Hematopoietic multipotent progenitor cell treated with erythropoietin and hydrocortisone succinate and interleukin-3 and kit ligand, for 17 days (in vitro differentiated cells): ENCODE measurements at regions not wholly inside any gene's neighbourhood (a gene's known extent, or its start where the extent isn't known, plus 50 kb on each side); places are given as distances from the start of the nearest gene placed in this dataset.

Experiments used
- DNase-seq: peaks from one replicate; pipeline ENCODE4 v3.0.0-alpha.2; 2015; ENCODE audit warnings: low spot score

GRCh38 chr3:59446775-59447465, 397.1 kb upstream of the CFAP20DC start:
- no peak for DNase-seq

DNA sequence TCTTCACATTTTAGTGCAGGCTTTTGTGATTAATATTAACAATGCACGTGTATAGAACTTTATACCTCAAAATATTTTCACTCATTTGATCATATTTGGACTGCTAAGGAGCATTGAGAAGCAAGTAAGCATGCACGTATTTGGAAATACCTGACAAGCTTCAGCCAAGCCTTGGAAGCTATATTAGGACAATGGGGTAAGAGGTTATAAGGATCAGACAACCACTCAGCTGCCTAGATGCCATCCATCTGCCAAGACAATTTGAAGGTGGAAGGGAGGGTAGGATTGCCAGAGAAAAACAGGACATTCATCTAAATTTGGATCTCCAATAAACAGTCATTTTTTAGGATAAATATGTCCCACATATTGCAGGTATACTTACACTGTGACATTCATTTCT, 394.9 kb upstream of the CFAP20DC start:
- no peak for DNase-seq

DNA sequence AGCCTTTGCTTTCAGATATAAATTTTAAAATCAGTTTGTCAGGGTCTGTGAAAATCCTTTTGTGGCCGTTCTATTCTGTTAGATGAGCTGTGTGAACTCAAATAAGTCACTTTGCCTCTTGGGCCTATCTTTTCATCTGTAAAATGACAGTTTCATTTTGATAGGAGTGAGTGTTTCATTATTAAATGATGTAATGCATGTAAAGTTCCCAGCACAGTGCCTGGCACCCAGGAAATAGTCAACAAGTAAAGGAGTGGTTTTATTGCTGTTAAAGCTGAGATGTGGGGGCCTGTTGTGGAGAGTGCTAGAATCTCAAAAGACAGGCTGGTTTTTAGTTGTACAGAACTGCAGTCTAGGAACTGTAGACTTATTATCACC, 394.5 kb upstream of the CFAP20DC start:
- DNase-seq = no peak

DNA sequence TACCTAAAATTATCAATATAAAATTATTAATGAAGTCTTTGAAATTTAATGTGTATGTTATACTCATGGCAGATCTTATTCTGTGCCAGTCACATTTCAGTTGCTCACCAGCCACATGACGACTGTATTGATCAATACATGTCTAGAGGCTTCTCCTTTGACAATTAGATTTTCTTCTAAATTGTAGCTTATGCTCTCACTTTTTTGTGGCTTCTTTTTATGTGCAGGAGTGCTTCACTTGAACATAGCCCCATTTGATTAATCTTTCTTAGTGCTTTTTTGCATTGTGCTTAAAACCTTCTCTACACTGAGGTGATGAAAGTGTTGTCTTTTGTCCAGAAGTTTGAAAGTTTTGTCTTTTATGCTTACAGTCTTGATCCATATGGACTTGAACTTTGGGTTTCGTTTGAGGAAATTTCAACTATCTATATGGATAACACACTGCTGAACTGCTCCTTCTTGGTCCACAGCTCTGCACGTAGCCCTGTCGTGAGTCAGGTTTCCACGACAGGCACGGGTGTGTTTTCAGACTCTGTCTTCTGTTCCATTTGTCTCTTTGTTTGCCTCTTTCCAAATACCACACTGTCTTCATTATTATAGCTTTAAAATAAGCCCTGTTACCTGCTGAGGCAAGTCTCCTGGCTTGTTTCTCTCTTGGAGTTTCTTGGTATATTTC, 393.9 kb upstream of the CFAP20DC start:
- DNase-seq = no peak

- no peak for DNase-seq
These were observed 392.2 kb upstream of the CFAP20DC start for GRCh38 chr3:59442046-59442445.

DNA sequence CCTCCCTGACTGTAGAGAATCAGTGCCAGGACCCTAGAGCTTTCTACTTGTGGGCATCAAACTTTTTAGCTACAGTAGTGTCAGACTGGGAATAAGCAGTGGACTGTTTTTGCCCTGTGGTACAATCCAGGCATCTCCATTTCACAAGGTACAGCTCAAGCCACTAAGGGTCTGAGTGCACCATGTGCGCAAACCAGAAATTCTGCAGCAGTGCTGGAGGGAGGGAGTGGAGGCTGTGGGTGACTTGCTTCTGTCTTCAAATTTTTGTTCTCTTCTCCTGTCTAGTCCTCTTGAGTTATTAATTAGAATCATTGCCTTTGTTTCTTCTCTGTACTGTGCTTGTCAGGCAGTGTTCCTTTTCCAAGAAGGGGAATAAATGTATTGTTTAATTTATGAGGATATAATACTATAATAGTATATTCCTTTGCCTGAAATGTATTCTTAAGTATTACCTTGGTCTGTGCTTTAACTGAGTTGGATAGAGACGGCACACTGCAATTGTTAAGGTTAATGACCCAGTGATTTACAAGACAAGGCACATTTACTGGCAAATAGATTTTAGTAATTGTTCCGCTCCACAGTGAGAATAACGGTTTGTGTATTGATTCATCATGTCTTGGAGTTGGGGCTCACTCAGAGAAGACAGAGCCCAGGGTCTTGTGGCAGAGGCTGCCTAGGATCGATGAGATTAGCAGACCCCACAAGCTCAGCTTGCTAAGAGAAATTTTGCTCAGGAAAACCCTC, 390.6 kb upstream of the CFAP20DC start:
- no peak for DNase-seq

- DNase-seq = no peak
These were observed 388.7 kb upstream of the CFAP20DC start for GRCh38 chr3:59438492-59438891.

DNA sequence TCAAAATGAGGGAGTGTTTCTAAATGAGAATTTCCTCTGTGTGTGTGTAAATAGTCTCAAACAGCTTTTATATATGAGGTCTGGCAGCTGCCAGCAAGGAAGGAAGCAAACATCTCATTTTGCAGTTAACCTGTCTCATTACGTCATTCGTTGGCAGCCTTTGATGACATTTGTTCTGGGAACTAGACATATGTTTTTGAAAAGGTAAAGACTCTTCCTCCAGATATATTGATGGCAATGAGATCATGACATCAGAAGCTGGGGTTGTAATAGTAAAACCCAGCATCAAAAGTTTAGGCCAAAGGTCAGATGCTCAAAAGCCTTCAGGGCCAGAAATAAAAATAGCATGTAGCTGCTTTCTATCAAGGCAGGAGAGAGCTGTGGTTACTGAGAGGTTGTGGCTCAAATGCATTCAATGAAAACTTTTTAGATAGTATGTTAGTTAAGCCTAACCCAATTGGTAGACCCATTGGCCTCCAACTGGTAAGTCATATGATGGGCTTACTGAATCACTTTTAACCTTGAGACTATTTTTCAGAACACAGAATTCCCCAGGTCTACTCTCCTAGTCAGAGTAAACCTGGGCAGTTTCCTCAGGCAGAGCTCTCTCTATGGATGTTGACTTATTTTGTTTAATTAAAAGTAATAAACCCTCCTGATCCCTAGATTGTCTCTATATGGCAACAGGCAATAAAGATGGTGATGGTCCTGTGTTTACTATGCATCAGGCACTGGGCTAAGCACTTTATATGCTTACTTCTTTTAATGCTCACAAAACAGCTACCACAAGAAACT, 386.5 kb upstream of the CFAP20DC start:
- DNase-seq = no peak

- DNase-seq = no peak
These were observed 383.7 kb upstream of the CFAP20DC start for GRCh38 chr3:59433546-59433945.

- DNase-seq = no peak
These were observed 382.8 kb upstream of the CFAP20DC start for GRCh38 chr3:59432665-59433064.

DNA sequence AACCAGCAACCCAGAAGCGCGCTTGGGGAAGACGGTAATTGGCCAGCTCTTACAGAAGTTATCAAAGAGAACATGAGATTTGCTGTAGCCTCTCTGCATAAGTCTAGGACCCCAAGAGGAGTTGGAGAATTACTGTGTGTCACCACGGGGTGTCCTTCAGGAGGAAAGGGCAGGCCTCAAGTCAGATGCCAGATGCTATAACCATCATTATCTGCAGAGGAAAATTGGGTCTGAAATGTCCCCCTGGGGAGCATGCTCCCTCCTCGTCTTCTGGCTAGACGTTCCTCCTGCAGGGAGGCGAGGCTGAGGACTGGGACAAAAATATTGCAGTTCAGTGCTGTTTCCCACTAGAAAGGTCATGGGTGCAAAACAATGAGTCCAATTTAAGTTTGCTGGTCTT, 380.5 kb upstream of the CFAP20DC start:
- no peak for DNase-seq

DNA sequence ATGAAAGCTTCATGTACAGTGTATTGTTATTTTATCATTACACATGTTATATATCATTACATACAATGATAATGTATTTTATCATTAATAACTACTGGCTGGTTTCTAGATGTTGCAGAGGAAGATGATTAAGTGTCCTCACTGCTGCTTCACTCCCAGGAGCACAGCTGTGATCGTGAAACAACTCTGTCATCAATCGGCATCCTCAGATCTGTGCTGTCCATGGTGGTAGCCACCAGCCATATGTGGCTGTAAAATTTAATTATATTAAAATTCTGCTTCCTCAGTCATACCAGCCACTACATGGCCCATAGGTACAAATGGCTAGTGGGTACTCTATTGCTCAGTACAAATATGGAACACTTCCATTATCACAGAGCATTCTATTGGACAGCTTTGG, 379.4 kb upstream of the CFAP20DC start:
- no peak for DNase-seq

- no peak for DNase-seq
These were observed 377.2 kb upstream of the CFAP20DC start for GRCh38 chr3:59426821-59427565.

DNA sequence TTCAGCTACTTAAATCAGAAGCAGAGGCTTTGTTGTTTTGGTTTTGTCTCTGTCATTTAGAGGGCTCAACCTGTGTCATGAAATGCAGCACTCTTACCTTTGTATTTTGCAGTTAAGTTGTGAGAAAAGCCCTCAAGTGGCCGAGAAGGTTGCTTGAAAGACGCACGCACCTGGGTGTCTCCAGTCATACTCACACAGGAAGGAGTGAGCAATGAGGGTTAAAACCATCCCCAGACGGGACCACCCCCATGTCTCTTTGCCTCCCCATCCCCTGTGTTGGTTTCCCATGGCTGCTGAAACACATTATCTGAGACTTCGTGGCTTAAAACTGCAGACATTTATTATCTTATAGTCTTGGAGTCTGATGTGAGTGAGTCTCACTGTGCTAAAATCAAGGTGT, 376.1 kb upstream of the CFAP20DC start:
- no peak for DNase-seq

GRCh38 chr3:59425371-59425770, 375.5 kb upstream of the CFAP20DC start:
- DNase-seq = no peak

- no peak for DNase-seq
These were observed 374.6 kb upstream of the CFAP20DC start for GRCh38 chr3:59424268-59425010.

- DNase-seq = no peak
These were observed 373.9 kb upstream of the CFAP20DC start for GRCh38 chr3:59423707-59424106.

DNA sequence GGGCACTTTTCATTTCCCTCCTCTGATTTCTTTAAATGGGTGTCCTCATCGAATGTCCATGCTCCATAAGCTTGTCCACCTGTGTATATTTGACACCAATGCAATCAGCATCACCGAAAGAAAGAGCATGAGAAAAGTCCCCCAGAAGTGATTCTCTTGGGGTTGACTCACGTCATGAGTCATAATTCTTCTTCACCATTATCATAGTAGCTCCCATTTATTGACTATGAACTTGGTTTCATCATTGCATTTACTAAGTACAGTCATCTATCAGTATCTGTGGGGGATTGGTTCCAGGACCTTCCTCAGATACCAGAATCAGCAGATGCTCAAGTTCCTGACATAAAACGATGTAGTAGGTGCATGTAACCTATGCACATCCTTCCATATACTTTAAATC, 372.5 kb upstream of the CFAP20DC start:
- DNase-seq = no peak

GRCh38 chr3:59418836-59419235, 369.0 kb upstream of the CFAP20DC start:
- no peak for DNase-seq

DNA sequence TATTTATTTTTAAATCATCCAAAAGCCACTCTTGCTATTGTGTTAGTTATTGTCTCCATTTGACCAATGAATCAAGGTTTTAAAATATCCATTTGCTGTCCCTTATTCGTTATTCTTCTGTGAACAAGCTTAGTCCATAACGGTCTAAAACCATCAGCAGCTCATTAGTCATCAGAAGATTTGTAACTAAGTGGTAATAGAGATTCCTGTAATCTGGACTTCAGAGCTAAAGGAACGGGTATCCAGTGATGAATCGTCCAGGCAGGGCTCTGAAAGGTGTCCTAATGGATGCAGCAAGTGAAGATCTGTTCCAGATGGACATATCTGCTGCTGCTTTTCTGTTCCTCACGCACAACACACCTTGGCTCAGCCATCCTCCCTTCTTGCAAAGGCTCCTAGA, 362.7 kb upstream of the CFAP20DC start:
- no peak for DNase-seq

GRCh38 chr3:59411694-59412093, 361.9 kb upstream of the CFAP20DC start:
- no peak for DNase-seq
